Spleen (tissue), 11 donors: ENCODE measurements at regions not wholly inside any gene's neighbourhood (a gene's known extent, or its start where the extent isn't known, plus 50 kb on each side); places are given as distances from the start of the nearest gene placed in this dataset.

Experiments used
- DNase-seq: peaks from one replicate; pipeline ENCODE4 v3.0.0-alpha.2; 2020
- H3K27ac ChIP-seq, 8 donors: fragments of 200-600 bp; sonication (generic) in 7 of 8; 1 replicate in 4 of 8; 2 replicates in 4 of 8; pipeline versions ENCODE4 v1.5.0 to v1.8.0; 2016 to 2021; ENCODE audit warnings: inconsistent platforms in 4 of 8, mild to moderate bottlenecking in 4 of 8, moderate library complexity in 1 of 8
- H3K27me3 ChIP-seq, 7 donors: fragments of 200-600 bp; sonication (generic) in 6 of 7; replicated peaks in 1 of 7; 1 replicate in 4 of 7; 2 replicates in 3 of 7; pipeline versions ENCODE4 v1.5.0 to v1.8.0; 2016 to 2021; ENCODE audit warnings: inconsistent platforms in 3 of 7, mild to moderate bottlenecking in 1 of 7
- H3K36me3 ChIP-seq, 6 donors: fragments of 200-600 bp; sonication (generic) in 5 of 6; 1 replicate in 4 of 6; 2 replicates in 2 of 6; pipeline versions ENCODE4 v1.5.0 to v1.8.0; 2016 to 2021; ENCODE audit warnings: inconsistent platforms in 2 of 6
- H3K4me1 ChIP-seq, 6 donors: fragments of 200-600 bp; sonication (generic) in 5 of 6; 1 replicate in 3 of 6; 2 replicates in 3 of 6; pipeline versions ENCODE4 v1.5.0 to v1.8.0; 2016 to 2021; ENCODE audit warnings: inconsistent platforms in 3 of 6
- H3K4me3 ChIP-seq, 8 donors: fragments of 200-600 bp; sonication (generic) in 7 of 8; 1 replicate in 4 of 8; 2 replicates in 4 of 8; pipeline versions ENCODE4 v1.5.0 to v1.8.0; 2016 to 2021; ENCODE audit warnings: inconsistent platforms in 4 of 8, mild to moderate bottlenecking in 4 of 8, moderate library complexity in 2 of 8
- H3K9me3 ChIP-seq, 8 donors: fragments of 200-600 bp; sonication (generic) in 7 of 8; 1 replicate in 4 of 8; 2 replicates in 4 of 8; pipeline versions ENCODE4 v1.5.0 to v1.8.0; 2016 to 2021; ENCODE audit warnings: inconsistent platforms in 4 of 8
- CTCF ChIP-seq, 11 experiments: fragments of 200-600 bp in 7 of 11; fragments of 450-650 bp in 4 of 11; sonication (generic) in 4 of 11; IDR thresholded peaks in 8 of 11; conservative IDR thresholded peaks in 3 of 11; 1 replicate in 7 of 11; 2 replicates in 4 of 11; pipeline versions ENCODE4 v1.4.0 to v1.8.0; 2016 to 2021; ENCODE audit warnings: antibody characterized with exemption in 11 of 11, inconsistent platforms in 4 of 11, mild to moderate bottlenecking in 1 of 11
- POLR2A ChIP-seq, 3 donors: fragments of 450-650 bp; IDR thresholded peaks; one replicate each; pipeline ENCODE4 v1.5.1; 2017; ENCODE audit warnings: antibody characterized with exemption in 3 of 3, mild to moderate bottlenecking in 1 of 3
- POLR2AphosphoS5 ChIP-seq, 3 donors: sonication (generic); formaldehyde crosslinking; IDR thresholded peaks; one replicate each; pipeline ENCODE4 v1.5.1; 2017; ENCODE audit warnings: antibody characterized with exemption in 3 of 3
- WGBS, 5 donors: extraction: QIAGEN DNeasy Blood & Tissue Kit in 3 of 5; methylation state at CpG; one replicate each; pipeline versions ENCODE4 v1.1.5 to v1.1.7; 2013 to 2018; 5-methylcytosine and 5-hydroxymethylcytosine counted together
- intact Hi-C: fragments of 100-400 bp; cut with DNase I; formaldehyde crosslinking; loops from one replicate; pipeline ENCODE4 v1.15.0; 2023; ENCODE audit warnings: low total_unique reads
- donor health status: healthy with polysubstance abuse.
- donor health status: DM: no; HTN: no; CAD: no; lungs with moderate emphysema.
- donor health status: DM: no; HTN: no; CAD: no.
- donor health status: Bipolar disorder and iron deficiency.
- donor health status: healthy.
- donor health status: DM: no; HTN: no; CAD: no.
- donor health status: DM: yes; HTN: yes; CAD: no.

GRCh38 chr11:105202422-105202821 is 62.9 kb upstream of the CARD18 start:
- intact Hi-C loops = no loop called here
- TF ChIP-seq CTCF (IDR thresholded peaks at IDR 0.05 in 8 of 11, conservative IDR thresholded peaks at IDR 0.05 in 3 of 11) (no peak), POLR2A (IDR thresholded peaks at IDR 0.05) (no peak), POLR2AphosphoS5 (IDR thresholded peaks at IDR 0.05) (no peak)
- Histone ChIP-seq H3K27me3 (no peaks in the 10 kb centered on the region), H3K4me1 (peaks cover 0 to 16% (median 2%) of the 10 kb centered on the region in 6 donors), H3K9me3 (peaks cover 0 to 3% (median 0%) of the 10 kb centered on the region in 8 donors), H3K27ac (peak overlapping the region in 1 of 8 donors; percentile 14), H3K36me3 (no peaks in the 10 kb centered on the region), H3K4me3 (no peak overlapping the region)
- 67 to 82% (median 74%) methylated on average over 4 of the region's 4 CpGs for WGBS, 5 donors
- DNase-seq = no peak

- H3K27me3 ChIP-seq = no peaks in the 10 kb centered on the region
- 29 to 40% (median 32%) methylated on average over 5 of the region's 5 CpGs for WGBS, 5 donors
- peaks cover 0 to 16% (median 2%) of the 10 kb centered on the region in 6 donors for H3K4me1 ChIP-seq
- DNase-seq = no peak
- no peak overlapping the region for H3K27ac ChIP-seq
- H3K36me3 ChIP-seq = no peaks in the 10 kb centered on the region
- no peak overlapping the region for H3K4me3 ChIP-seq
- peaks cover 0 to 3% (median 0%) of the 10 kb centered on the region in 8 donors for H3K9me3 ChIP-seq
- TF ChIP-seq CTCF (IDR thresholded peaks at IDR 0.05 in 8 of 11, conservative IDR thresholded peaks at IDR 0.05 in 3 of 11) (no peak), POLR2AphosphoS5 (IDR thresholded peaks at IDR 0.05) (no peak), POLR2A (IDR thresholded peaks at IDR 0.05) (no peak)
- intact Hi-C loops = no loop called here
These were observed 61.6 kb upstream of the CARD18 start for GRCh38 chr11:105201166-105201565.

- Histone ChIP-seq H3K4me1 (peaks cover 0 to 4% (median 0%) of the 10 kb centered on the region in 6 donors), H3K27me3 (no peaks in the 10 kb centered on the region), H3K4me3 (no peak overlapping the region), H3K36me3 (no peaks in the 10 kb centered on the region), H3K27ac (no peak overlapping the region), H3K9me3 (peaks cover 0 to 3% (median 0%) of the 10 kb centered on the region in 8 donors)
- no peak for DNase-seq
- intact Hi-C loops = no loop called here
- TF ChIP-seq POLR2AphosphoS5 (IDR thresholded peaks at IDR 0.05) (no peak), POLR2A (IDR thresholded peaks at IDR 0.05) (no peak), CTCF (IDR thresholded peaks at IDR 0.05 in 8 of 11, conservative IDR thresholded peaks at IDR 0.05 in 3 of 11) (no peak)
- WGBS, 5 donors = 79 to 93% (median 89%) methylated on average over 6 of the region's 6 CpGs
These were observed 57.7 kb upstream of the CARD18 start for GRCh38 chr11:105197071-105197815.

- no peak for TF ChIP-seq CTCF (IDR thresholded peaks at IDR 0.05 in 8 of 11, conservative IDR thresholded peaks at IDR 0.05 in 3 of 11)
- TF ChIP-seq POLR2AphosphoS5 (IDR thresholded peaks at IDR 0.05) = no peak
- no peak for TF ChIP-seq POLR2A (IDR thresholded peaks at IDR 0.05)
- no peaks in the 10 kb centered on the region for H3K36me3 ChIP-seq
- H3K27ac ChIP-seq = no peak overlapping the region
- H3K4me3 ChIP-seq = no peak overlapping the region
- H3K9me3 ChIP-seq = no peaks in the 10 kb centered on the region
- H3K4me1 ChIP-seq = peaks cover 0 to 4% (median 0%) of the 10 kb centered on the region in 6 donors
- intact Hi-C loops = no loop called here
- 67 to 90% (median 89%) methylated on average over 2 of the region's 2 CpGs for WGBS, 5 donors
- no peak for DNase-seq
- no peaks in the 10 kb centered on the region for H3K27me3 ChIP-seq
These were observed 53.7 kb upstream of the CARD18 start for GRCh38 chr11:105193260-105193659.
